Spleen (tissue), 11 donors: ENCODE measurements at regions not wholly inside any gene's neighbourhood (a gene's known extent, or its start where the extent isn't known, plus 50 kb on each side); places are given as distances from the start of the nearest gene placed in this dataset.

ENCODE experiments used
- DNase-seq: peaks from one replicate; pipeline ENCODE4 v3.0.0-alpha.2; 2020
- H3K27ac ChIP-seq, 8 donors: fragments of 200-600 bp; sonication (generic) in 7 of 8; 1 replicate in 4 of 8; 2 replicates in 4 of 8; pipeline versions ENCODE4 v1.5.0 to v1.8.0; 2016 to 2021; ENCODE audit warnings: inconsistent platforms in 4 of 8, mild to moderate bottlenecking in 4 of 8, moderate library complexity in 1 of 8
- H3K27me3 ChIP-seq, 7 donors: fragments of 200-600 bp; sonication (generic) in 6 of 7; replicated peaks in 1 of 7; 1 replicate in 4 of 7; 2 replicates in 3 of 7; pipeline versions ENCODE4 v1.5.0 to v1.8.0; 2016 to 2021; ENCODE audit warnings: inconsistent platforms in 3 of 7, mild to moderate bottlenecking in 1 of 7
- H3K36me3 ChIP-seq, 6 donors: fragments of 200-600 bp; sonication (generic) in 5 of 6; 1 replicate in 4 of 6; 2 replicates in 2 of 6; pipeline versions ENCODE4 v1.5.0 to v1.8.0; 2016 to 2021; ENCODE audit warnings: inconsistent platforms in 2 of 6
- H3K4me1 ChIP-seq, 6 donors: fragments of 200-600 bp; sonication (generic) in 5 of 6; 1 replicate in 3 of 6; 2 replicates in 3 of 6; pipeline versions ENCODE4 v1.5.0 to v1.8.0; 2016 to 2021; ENCODE audit warnings: inconsistent platforms in 3 of 6
- H3K4me3 ChIP-seq, 8 donors: fragments of 200-600 bp; sonication (generic) in 7 of 8; 1 replicate in 4 of 8; 2 replicates in 4 of 8; pipeline versions ENCODE4 v1.5.0 to v1.8.0; 2016 to 2021; ENCODE audit warnings: inconsistent platforms in 4 of 8, mild to moderate bottlenecking in 4 of 8, moderate library complexity in 2 of 8
- H3K9me3 ChIP-seq, 8 donors: fragments of 200-600 bp; sonication (generic) in 7 of 8; 1 replicate in 4 of 8; 2 replicates in 4 of 8; pipeline versions ENCODE4 v1.5.0 to v1.8.0; 2016 to 2021; ENCODE audit warnings: inconsistent platforms in 4 of 8
- POLR2A ChIP-seq, 3 donors: fragments of 450-650 bp; IDR thresholded peaks; one replicate each; pipeline ENCODE4 v1.5.1; 2017; ENCODE audit warnings: antibody characterized with exemption in 3 of 3, mild to moderate bottlenecking in 1 of 3
- POLR2AphosphoS5 ChIP-seq, 3 donors: sonication (generic); formaldehyde crosslinking; IDR thresholded peaks; one replicate each; pipeline ENCODE4 v1.5.1; 2017; ENCODE audit warnings: antibody characterized with exemption in 3 of 3
- WGBS, 5 donors: extraction: QIAGEN DNeasy Blood & Tissue Kit in 3 of 5; methylation state at CpG; one replicate each; pipeline versions ENCODE4 v1.1.5 to v1.1.7; 2013 to 2018; 5-methylcytosine and 5-hydroxymethylcytosine counted together
- intact Hi-C: fragments of 100-400 bp; cut with DNase I; formaldehyde crosslinking; loops from one replicate; pipeline ENCODE4 v1.15.0; 2023; ENCODE audit warnings: low total_unique reads
- TF ChIP-seq, protein P1 (sequence below), 11 experiments: fragments of 200-600 bp in 7 of 11; fragments of 450-650 bp in 4 of 11; sonication (generic) in 4 of 11; IDR thresholded peaks in 8 of 11; conservative IDR thresholded peaks in 3 of 11; 1 replicate in 7 of 11; 2 replicates in 4 of 11; pipeline versions ENCODE4 v1.4.0 to v1.8.0; 2016 to 2021; ENCODE audit warnings: antibody characterized with exemption in 11 of 11, inconsistent platforms in 4 of 11, mild to moderate bottlenecking in 1 of 11
- donor health status: healthy with polysubstance abuse.
- donor health status: DM: no; HTN: no; CAD: no; lungs with moderate emphysema.
- donor health status: DM: no; HTN: no; CAD: no.
- donor health status: Bipolar disorder and iron deficiency.
- donor health status: healthy.
- donor health status: DM: no; HTN: no; CAD: no.
- donor health status: DM: yes; HTN: yes; CAD: no.

DNA sequence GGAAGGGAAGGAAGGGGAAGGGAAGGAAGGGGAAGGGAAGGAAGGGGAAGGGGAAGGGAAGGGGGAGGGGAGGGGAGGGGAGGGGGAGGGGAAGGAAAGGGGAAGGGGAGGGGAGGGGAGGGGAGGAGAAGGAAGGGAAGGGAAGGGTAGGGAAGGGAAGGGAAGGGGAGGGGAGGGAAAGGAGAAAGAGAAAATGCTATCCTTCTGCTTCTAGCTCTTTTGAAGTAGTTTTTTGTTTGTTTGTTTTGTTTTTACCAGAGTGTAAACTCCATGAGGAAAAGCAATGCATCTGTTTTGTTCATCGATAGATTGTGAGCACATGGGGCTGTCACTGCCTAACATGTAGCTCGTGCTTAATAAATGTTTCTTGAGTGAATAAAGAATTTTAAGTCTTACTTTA is 1592.7 kb upstream of the ACVR2A start:
- Histone ChIP-seq H3K36me3 (no peaks in the 10 kb centered on the region), H3K4me1 (no peaks in the 10 kb centered on the region), H3K4me3 (no peak overlapping the region), H3K27me3 (no peaks in the 10 kb centered on the region), H3K27ac (no peak overlapping the region), H3K9me3 (no peaks in the 10 kb centered on the region)
- 79 to 89% (median 88%) methylated on average over 2 of the region's 2 CpGs for WGBS, 5 donors
- DNase-seq, result no peak
- intact Hi-C loops, result no loop called here
- TF ChIP-seq POLR2AphosphoS5 (IDR thresholded peaks at IDR 0.05) (no peak), POLR2A (IDR thresholded peaks at IDR 0.05) (no peak)
- TF ChIP-seq, protein P1, sequence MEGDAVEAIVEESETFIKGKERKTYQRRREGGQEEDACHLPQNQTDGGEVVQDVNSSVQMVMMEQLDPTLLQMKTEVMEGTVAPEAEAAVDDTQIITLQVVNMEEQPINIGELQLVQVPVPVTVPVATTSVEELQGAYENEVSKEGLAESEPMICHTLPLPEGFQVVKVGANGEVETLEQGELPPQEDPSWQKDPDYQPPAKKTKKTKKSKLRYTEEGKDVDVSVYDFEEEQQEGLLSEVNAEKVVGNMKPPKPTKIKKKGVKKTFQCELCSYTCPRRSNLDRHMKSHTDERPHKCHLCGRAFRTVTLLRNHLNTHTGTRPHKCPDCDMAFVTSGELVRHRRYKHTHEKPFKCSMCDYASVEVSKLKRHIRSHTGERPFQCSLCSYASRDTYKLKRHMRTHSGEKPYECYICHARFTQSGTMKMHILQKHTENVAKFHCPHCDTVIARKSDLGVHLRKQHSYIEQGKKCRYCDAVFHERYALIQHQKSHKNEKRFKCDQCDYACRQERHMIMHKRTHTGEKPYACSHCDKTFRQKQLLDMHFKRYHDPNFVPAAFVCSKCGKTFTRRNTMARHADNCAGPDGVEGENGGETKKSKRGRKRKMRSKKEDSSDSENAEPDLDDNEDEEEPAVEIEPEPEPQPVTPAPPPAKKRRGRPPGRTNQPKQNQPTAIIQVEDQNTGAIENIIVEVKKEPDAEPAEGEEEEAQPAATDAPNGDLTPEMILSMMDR (IDR thresholded peaks at IDR 0.05 in 8 of 11, conservative IDR thresholded peaks at IDR 0.05 in 3 of 11), result no peak

DNA sequence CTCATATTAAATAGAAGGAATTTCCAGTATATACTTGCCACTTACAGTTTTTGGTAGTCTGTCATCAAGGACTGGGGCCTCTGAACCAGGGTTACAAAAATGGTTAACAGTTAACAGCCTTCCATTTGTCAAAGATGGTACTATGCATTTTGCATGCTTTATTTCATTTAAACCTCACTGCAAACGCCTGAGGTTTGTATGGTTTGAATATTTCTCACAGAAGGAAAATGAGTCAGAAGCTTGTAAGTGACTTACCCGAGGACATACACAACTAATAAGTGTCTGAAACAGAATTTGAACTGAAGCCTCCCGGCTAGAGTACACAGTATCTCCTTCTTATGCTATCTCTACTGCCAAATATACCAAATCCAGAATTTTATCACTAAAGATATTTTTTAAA is 1593.5 kb upstream of the ACVR2A start:
- no peaks in the 10 kb centered on the region for H3K9me3 ChIP-seq
- H3K4me3 ChIP-seq, result no peak overlapping the region
- H3K27ac ChIP-seq, result no peak overlapping the region
- no peaks in the 10 kb centered on the region for H3K27me3 ChIP-seq
- 38 to 54% (median 46%) methylated on average over 3 of the region's 3 CpGs for WGBS, 5 donors
- intact Hi-C loops, result no loop called here
- TF ChIP-seq POLR2AphosphoS5 (IDR thresholded peaks at IDR 0.05), result no peak
- TF ChIP-seq, protein P1 (IDR thresholded peaks at IDR 0.05 in 8 of 11, conservative IDR thresholded peaks at IDR 0.05 in 3 of 11), result no peak
- no peak for TF ChIP-seq POLR2A (IDR thresholded peaks at IDR 0.05)
- no peaks in the 10 kb centered on the region for H3K36me3 ChIP-seq
- H3K4me1 ChIP-seq, result no peaks in the 10 kb centered on the region
- no peak for DNase-seq

DNA sequence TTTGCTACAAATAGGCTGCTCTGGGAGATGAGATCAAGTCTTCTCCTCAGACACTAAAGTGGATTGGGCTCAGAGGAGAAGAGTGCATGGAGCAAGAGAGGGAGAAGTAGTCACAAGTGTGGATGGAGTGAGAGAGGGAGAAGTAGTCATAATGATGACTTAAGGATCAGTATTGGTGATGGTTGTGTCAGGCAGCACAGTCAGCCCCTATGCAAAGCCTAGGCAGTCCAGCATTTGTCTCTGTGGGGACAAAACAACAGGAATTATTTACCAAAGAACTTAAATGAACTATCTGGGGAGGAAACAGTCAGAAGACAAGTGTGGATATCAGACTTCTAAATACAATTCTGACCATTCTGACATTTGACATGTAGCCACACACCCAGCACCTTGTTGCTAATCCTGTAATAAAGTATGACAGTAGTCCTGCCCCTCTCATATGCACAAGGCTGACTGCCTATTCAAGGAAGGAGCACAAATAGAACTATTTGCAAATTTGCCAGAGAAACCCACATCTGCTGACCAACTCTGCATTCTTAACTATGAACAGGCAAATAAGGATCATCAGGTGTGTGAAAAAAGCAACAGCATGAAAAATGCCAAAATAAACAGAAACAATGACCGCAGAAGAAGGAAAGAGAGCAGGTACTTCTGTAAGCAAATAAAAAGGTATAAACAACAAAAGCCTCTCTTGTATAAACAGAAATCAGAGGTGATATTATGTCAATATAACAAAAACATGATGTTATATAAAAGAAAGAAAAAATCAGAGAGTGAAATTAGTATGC is 1597.9 kb upstream of the ACVR2A start:
- no peak for DNase-seq
- Histone ChIP-seq H3K27ac (no peak overlapping the region), H3K36me3 (no peaks in the 10 kb centered on the region), H3K4me3 (no peak overlapping the region), H3K27me3 (no peaks in the 10 kb centered on the region), H3K4me1 (no peaks in the 10 kb centered on the region), H3K9me3 (no peaks in the 10 kb centered on the region)
- TF ChIP-seq, protein P1 (IDR thresholded peaks at IDR 0.05 in 8 of 11, conservative IDR thresholded peaks at IDR 0.05 in 3 of 11), result no peak
- TF ChIP-seq POLR2AphosphoS5 (IDR thresholded peaks at IDR 0.05) (no peak), POLR2A (IDR thresholded peaks at IDR 0.05) (no peak)
- WGBS, 5 donors, result 0 to 2% (median 0%) methylated on average over 1 of the region's 1 CpG
- intact Hi-C loops, result no loop called here

DNA sequence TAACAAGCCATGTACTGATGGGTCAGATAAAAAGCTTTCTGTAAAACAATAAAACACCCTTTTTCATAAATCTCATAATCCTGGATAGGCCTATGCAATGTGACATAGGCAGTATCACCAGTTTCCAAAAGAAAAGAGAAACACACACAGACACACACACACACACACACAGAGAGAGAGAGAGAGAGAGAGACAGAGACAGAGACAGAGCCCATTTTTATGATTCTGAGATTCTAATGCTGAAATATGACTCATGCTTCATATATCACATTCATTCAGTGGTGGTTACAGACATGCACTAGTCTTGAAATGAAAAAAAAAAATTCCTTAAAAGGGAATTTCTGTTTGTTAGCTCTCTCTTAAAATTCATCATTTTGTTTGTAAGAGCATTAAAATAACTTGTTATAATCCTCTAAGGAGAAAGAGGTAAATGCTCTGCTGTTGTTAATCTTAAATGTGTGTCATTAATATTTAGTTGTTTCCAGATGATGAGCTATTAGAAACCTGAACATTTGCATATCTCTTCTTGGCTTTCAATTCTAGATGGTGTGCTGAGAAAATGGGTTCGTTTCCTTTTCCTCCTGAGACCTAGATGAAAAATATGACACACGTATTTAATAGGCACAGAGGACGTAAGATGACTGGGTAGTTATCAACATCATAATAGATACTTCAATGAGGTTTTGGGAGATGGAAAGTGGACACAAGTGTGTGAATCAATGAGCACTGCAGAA is 1598.7 kb upstream of the ACVR2A start:
- Histone ChIP-seq H3K36me3 (no peaks in the 10 kb centered on the region), H3K4me3 (no peak overlapping the region), H3K9me3 (no peaks in the 10 kb centered on the region), H3K27me3 (no peaks in the 10 kb centered on the region), H3K27ac (no peak overlapping the region), H3K4me1 (no peaks in the 10 kb centered on the region)
- no peak for TF ChIP-seq POLR2AphosphoS5 (IDR thresholded peaks at IDR 0.05)
- no peak for TF ChIP-seq POLR2A (IDR thresholded peaks at IDR 0.05)
- TF ChIP-seq, protein P1 (IDR thresholded peaks at IDR 0.05 in 8 of 11, conservative IDR thresholded peaks at IDR 0.05 in 3 of 11), result no peak
- no peak for DNase-seq
- intact Hi-C loops, result no loop called here
- 33 to 53% (median 38%) methylated on average over 3 of the region's 3 CpGs for WGBS, 5 donors
